Smooth muscle cell (in vitro differentiated cells): ENCODE measurements at regions not wholly inside any gene's neighbourhood (a gene's known extent, or its start where the extent isn't known, plus 50 kb on each side); places are given as distances from the start of the nearest gene placed in this dataset.

Experiments used
- DNase-seq: peaks from one replicate; lab custom pipeline; 2025; ENCODE audit not compliant: unreplicated experiment; lab: John Stamatoyannopoulos, UW
- H2AFZ ChIP-seq: fragments of 200-600 bp; sonication (generic); 2 replicates; pipeline ENCODE4 v1.6.0; 2016; ENCODE audit warnings: antibody characterized with exemption, low read depth, mild to moderate bottlenecking
- H3F3A ChIP-seq: fragments of 200-600 bp; sonication (generic); 2 replicates; pipeline ENCODE4 v1.6.0; 2017; ENCODE audit warnings: antibody characterized with exemption, low read depth
- H3K27ac ChIP-seq: fragments of 200-600 bp; sonication (generic); 2 replicates; pipeline ENCODE4 v1.5.1; 2016; ENCODE audit warnings: low read depth, mild to moderate bottlenecking
- H3K27me3 ChIP-seq: fragments of 200-600 bp; sonication (generic); 2 replicates; pipeline ENCODE4 v1.6.1; 2016; ENCODE audit warnings: low read depth, mild to moderate bottlenecking
- H3K36me3 ChIP-seq: fragments of 200-600 bp; sonication (generic); 2 replicates; pipeline ENCODE4 v1.5.1; 2016; ENCODE audit warnings: low read depth
- H3K4me1 ChIP-seq: fragments of 200-600 bp; sonication (generic); 2 replicates; pipeline ENCODE4 v1.5.1; 2016; ENCODE audit warnings: low read depth
- H3K4me2 ChIP-seq: fragments of 200-600 bp; sonication (generic); 2 replicates; pipeline ENCODE4 v1.6.0; 2016; ENCODE audit warnings: mild to moderate bottlenecking
- H3K4me3 ChIP-seq: fragments of 200-600 bp; sonication (generic); 2 replicates; pipeline ENCODE4 v1.5.1; 2016; ENCODE audit warnings: mild to moderate bottlenecking
- H3K79me2 ChIP-seq: fragments of 200-600 bp; sonication (generic); 2 replicates; pipeline ENCODE4 v1.6.0; 2016; ENCODE audit warnings: low read depth, mild to moderate bottlenecking
- H3K9ac ChIP-seq: fragments of 200-600 bp; sonication (generic); 2 replicates; pipeline ENCODE4 v1.6.0; 2016; ENCODE audit warnings: low read depth
- H3K9me3 ChIP-seq: fragments of 200-600 bp; sonication (generic); replicated peaks from 2 replicates; pipeline ENCODE4 v1.5.1; 2016; ENCODE audit warnings: low read depth
- H4K20me1 ChIP-seq: fragments of 200-600 bp; sonication (generic); 2 replicates; pipeline ENCODE4 v1.6.0; 2016; ENCODE audit warnings: low read depth
- CTCF ChIP-seq: fragments of 200-600 bp; sonication (generic); IDR thresholded peaks from 2 replicates; pipeline ENCODE4 v1.5.1; 2017; ENCODE audit warnings: borderline replicate concordance, mild to moderate bottlenecking, antibody characterized with exemption; ENCODE audit not compliant: insufficient read depth, poor library complexity, severe bottlenecking
- WGBS: methylation state at CpG from one replicate; pipeline ENCODE4 v1.1.7; 2016; ENCODE audit warnings: low lambda C conversion rate; 5-methylcytosine and 5-hydroxymethylcytosine counted together

- Histone ChIP-seq H3K27me3 (no peaks in the 10 kb centered on the region), H3K9ac (no peak overlapping the region), H3K4me3 (no peak overlapping the region), H3K27ac (no peak overlapping the region), H3K4me1 (no peaks in the 10 kb centered on the region), H3K36me3 (no peaks in the 10 kb centered on the region), H3F3A (no peaks in the 10 kb centered on the region), H3K9me3 (no peaks in the 10 kb centered on the region), H4K20me1 (no peaks in the 10 kb centered on the region), H2AFZ (no peak overlapping the region), H3K4me2 (peak overlapping the region; percentile 51), H3K79me2 (no peaks in the 10 kb centered on the region)
- TF ChIP-seq CTCF, result no peak
- no peak for DNase-seq
- 41% methylated on average over 2 of the region's 2 CpGs for WGBS
Observed at GRCh38 chr4:125719987-125720386, 405.2 kb downstream of the FAT4 start.

- Histone ChIP-seq H3K36me3 (no peaks in the 10 kb centered on the region), H3K9ac (no peak overlapping the region), H4K20me1 (no peaks in the 10 kb centered on the region), H3K27me3 (no peaks in the 10 kb centered on the region), H3K9me3 (no peaks in the 10 kb centered on the region), H2AFZ (no peak overlapping the region), H3K4me3 (no peak overlapping the region), H3K79me2 (no peaks in the 10 kb centered on the region), H3K4me2 (no peak overlapping the region), H3K4me1 (no peaks in the 10 kb centered on the region), H3K27ac (no peak overlapping the region), H3F3A (no peaks in the 10 kb centered on the region)
- no peak for TF ChIP-seq CTCF
- no peak for DNase-seq
- 91% methylated on average over 2 of the region's 2 CpGs for WGBS
Observed at GRCh38 chr4:125722009-125722408, 407.3 kb downstream of the FAT4 start.

- H3K4me2 ChIP-seq, result no peak overlapping the region
- H3K9ac ChIP-seq, result no peak overlapping the region
- 63% methylated on average over 4 of the region's 4 CpGs for WGBS
- no peak for DNase-seq
- no peaks in the 10 kb centered on the region for H3K27me3 ChIP-seq
- H4K20me1 ChIP-seq, result no peaks in the 10 kb centered on the region
- no peak for TF ChIP-seq CTCF
- H3K36me3 ChIP-seq, result no peaks in the 10 kb centered on the region
- H3K79me2 ChIP-seq, result no peaks in the 10 kb centered on the region
- peak overlapping the region; percentile 6 for H2AFZ ChIP-seq
- H3K4me3 ChIP-seq, result no peak overlapping the region
- no peak overlapping the region for H3K27ac ChIP-seq
- peaks cover 10% of the 10 kb centered on the region for H3F3A ChIP-seq
- H3K4me1 ChIP-seq, result peaks cover 5% of the 10 kb centered on the region
- H3K9me3 ChIP-seq, result no peaks in the 10 kb centered on the region
Observed at GRCh38 chr4:125725957-125726525, 411.3 kb downstream of the FAT4 start.

GRCh38 chr4:125727931-125728330, 413.2 kb downstream of the FAT4 start:
- Histone ChIP-seq H4K20me1 (no peaks in the 10 kb centered on the region), H3K4me3 (no peak overlapping the region), H3K27me3 (no peaks in the 10 kb centered on the region), H3K79me2 (no peaks in the 10 kb centered on the region), H3F3A (peaks cover 10% of the 10 kb centered on the region), H3K36me3 (no peaks in the 10 kb centered on the region), H3K4me2 (peak overlapping the region; percentile 40), H3K9ac (no peak overlapping the region), H3K27ac (peak overlapping the region; percentile 23), H3K9me3 (no peaks in the 10 kb centered on the region), H3K4me1 (peaks cover 5% of the 10 kb centered on the region), H2AFZ (no peak overlapping the region)
- TF ChIP-seq CTCF, result no peak
- no peak for DNase-seq
- WGBS, result 93% methylated on average over 2 of the region's 2 CpGs
